Progenitor cell of endocrine pancreas (in vitro differentiated cells): ENCODE measurements at regions not wholly inside any gene's neighbourhood (a gene's known extent, or its start where the extent isn't known, plus 50 kb on each side); places are given as distances from the start of the nearest gene placed in this dataset.
"Not testable (repeated sequence)": the region's sequence is repeated elsewhere in the genome, so short reads cannot be mapped to it uniquely, and the experiment has no call there.

Experiments used
- DNase-seq: peaks from one replicate; pipeline ENCODE4 v3.0.0; 2021; ENCODE audit warnings: low spot score; ENCODE audit not compliant: unreplicated experiment
- H3K27ac Mint-ChIP-seq: 2 replicates; pipeline ENCODE4 v1.8.0; 2021; ENCODE audit warnings: mild to moderate bottlenecking, moderate library complexity, mixed read lengths
- H3K27me3 Mint-ChIP-seq: 2 replicates; pipeline ENCODE4 v1.8.0; 2021; ENCODE audit warnings: mixed read lengths
- H3K36me3 Mint-ChIP-seq: 2 replicates; pipeline ENCODE4 v1.8.0; 2022; ENCODE audit warnings: mixed read lengths; ENCODE audit not compliant: insufficient read depth
- H3K4me1 Mint-ChIP-seq: 2 replicates; pipeline ENCODE4 v1.8.0; 2021; ENCODE audit warnings: low read depth, mixed read lengths
- H3K4me3 Mint-ChIP-seq: 2 replicates; pipeline ENCODE4 v1.8.0; 2021; ENCODE audit warnings: low read depth, mild to moderate bottlenecking, moderate library complexity, mixed read lengths
- H3K9me3 Mint-ChIP-seq: 2 replicates; pipeline ENCODE4 v1.8.0; 2021; ENCODE audit warnings: low read depth, mixed read lengths
- TF ChIP-seq, protein P1 (sequence below): fragments of 200-600 bp; sonication (generic); IDR thresholded peaks from one replicate; pipeline ENCODE4 v1.5.0; 2021; ENCODE audit warnings: antibody characterized with exemption, mild to moderate bottlenecking; ENCODE audit not compliant: unreplicated experiment

DNA sequence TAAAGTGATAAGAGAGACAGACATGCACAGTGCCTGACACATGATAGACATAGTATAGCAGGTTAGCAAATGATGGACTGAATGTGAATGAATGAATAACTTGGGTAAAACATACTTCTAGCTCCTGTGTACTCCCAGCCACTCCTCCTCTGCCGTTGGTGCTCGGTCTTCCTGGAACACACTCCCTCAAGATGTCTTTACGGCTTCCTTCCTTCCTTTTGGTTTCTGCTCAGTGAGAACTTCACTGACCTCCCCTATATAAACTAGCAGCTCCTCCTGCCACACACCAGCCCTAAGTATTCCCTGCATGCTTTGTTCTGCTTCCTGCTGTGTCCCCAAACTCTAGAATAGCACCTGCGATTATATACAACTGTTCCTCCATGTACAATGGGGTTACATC, 50.2 kb downstream of the RAD54L2 start:
- DNase-seq = no peak
- H3K27me3 Mint-ChIP-seq = no peaks in the 10 kb centered on the region
- H3K4me3 Mint-ChIP-seq = no peak overlapping the region
- peak overlapping the region; percentile 7 for H3K27ac Mint-ChIP-seq
- TF ChIP-seq, protein P1, sequence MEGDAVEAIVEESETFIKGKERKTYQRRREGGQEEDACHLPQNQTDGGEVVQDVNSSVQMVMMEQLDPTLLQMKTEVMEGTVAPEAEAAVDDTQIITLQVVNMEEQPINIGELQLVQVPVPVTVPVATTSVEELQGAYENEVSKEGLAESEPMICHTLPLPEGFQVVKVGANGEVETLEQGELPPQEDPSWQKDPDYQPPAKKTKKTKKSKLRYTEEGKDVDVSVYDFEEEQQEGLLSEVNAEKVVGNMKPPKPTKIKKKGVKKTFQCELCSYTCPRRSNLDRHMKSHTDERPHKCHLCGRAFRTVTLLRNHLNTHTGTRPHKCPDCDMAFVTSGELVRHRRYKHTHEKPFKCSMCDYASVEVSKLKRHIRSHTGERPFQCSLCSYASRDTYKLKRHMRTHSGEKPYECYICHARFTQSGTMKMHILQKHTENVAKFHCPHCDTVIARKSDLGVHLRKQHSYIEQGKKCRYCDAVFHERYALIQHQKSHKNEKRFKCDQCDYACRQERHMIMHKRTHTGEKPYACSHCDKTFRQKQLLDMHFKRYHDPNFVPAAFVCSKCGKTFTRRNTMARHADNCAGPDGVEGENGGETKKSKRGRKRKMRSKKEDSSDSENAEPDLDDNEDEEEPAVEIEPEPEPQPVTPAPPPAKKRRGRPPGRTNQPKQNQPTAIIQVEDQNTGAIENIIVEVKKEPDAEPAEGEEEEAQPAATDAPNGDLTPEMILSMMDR = no peak
- peaks cover 8% of the 10 kb centered on the region for H3K4me1 Mint-ChIP-seq
- H3K9me3 Mint-ChIP-seq = no peaks in the 10 kb centered on the region
- peaks cover 10% of the 10 kb centered on the region for H3K36me3 Mint-ChIP-seq

DNA sequence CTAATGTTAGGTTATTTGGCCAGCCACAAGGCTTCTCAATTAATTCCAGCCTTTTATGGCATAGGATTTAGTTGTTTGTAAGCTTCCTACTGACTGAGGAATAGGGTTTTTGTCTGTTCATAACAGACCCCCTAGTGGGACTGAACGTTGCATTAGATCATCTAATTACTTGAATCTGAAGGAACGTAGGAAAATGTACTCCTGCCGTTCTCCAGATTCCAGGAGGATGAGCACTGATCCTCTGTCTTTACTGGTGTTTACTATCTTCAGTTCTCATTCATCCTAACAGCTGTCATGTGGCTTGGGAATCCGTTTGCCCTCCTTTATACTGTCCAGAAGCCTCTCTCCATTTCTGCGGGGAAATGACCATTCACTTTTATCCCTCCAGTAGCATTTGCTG, 52.7 kb downstream of the RAD54L2 start:
- TF ChIP-seq, protein P1 = no peak
- H3K36me3 Mint-ChIP-seq = peaks cover 14% of the 10 kb centered on the region

DNA sequence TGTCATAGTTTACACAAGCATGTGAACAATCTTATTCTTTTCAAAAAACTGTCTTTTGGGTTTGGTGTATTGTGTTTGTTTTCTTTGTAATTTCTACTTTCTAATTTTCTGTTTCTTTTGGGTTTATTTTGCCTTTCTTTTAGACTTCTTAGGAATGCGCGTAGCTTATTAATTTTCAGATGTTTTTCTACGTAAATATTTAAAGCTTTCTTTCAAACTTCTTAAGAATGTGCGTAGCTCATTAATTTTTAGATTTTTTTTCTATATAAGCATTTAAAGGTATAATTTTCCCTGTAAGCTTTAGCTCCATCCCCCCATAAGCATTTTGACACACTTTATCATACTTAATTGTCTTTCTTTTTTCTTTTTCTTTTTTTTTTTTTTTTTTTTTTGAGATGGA, 55.2 kb downstream of the RAD54L2 start:
- no peak for DNase-seq
- peaks cover 10% of the 10 kb centered on the region for H3K36me3 Mint-ChIP-seq
- H3K27me3 Mint-ChIP-seq = no peaks in the 10 kb centered on the region
- no peak overlapping the region for H3K27ac Mint-ChIP-seq
- H3K4me1 Mint-ChIP-seq = no peaks in the 10 kb centered on the region
- no peaks in the 10 kb centered on the region for H3K9me3 Mint-ChIP-seq
- no peak overlapping the region for H3K4me3 Mint-ChIP-seq
- TF ChIP-seq, protein P1 = no peak

More for the DNA sequence above, 52.7 kb downstream of the RAD54L2 start:
- Mint-ChIP-seq H3K27me3 (no peaks in the 10 kb centered on the region), H3K4me3 (no peak overlapping the region), H3K27ac (peak overlapping the region; percentile 15), H3K4me1 (no peaks in the 10 kb centered on the region), H3K9me3 (no peaks in the 10 kb centered on the region)
- DNase-seq = no peak

DNA sequence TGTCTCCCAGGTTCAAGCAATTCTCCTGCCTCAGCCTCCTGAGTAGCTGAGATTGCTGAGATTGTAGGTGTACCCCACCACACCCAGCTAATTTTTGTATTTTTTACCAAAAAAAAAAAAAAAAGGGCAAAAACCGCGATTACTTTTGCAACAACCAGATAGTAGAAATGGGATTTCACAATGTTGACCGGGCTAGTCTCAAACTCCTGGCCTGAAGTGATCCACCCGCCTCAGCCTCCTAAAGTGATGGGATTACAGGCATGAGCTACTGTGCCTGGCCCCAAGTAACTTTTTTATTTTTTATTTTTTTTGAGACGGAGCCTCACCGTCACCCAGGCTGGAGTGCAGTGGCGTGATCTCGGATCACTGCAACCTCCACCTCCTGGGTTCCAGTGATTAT, 61.1 kb downstream of the RAD54L2 start:
- DNase-seq, H3K9me3 Mint-ChIP-seq, H3K4me3 Mint-ChIP-seq: not testable (repeated sequence)

DNA sequence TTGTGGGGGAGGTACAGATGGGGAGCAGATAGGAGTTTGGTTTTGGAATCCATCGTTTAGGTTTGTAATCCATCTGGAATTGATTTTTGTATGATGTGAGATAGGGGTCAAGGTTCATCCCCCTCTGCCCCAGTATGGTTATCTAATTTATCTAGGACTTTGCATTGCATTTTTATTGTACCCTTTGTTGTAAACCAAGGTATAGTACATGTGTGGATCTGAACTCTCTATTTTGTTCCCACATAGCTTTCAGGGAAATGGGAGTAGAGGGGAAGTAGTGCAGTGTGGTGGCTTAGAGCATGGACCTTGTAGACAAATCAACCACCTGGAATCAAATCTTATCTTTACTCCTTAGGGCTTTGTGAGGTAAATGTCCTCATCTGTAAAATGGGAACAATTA, 65.7 kb downstream of the RAD54L2 start:
- peak overlapping the region; percentile 26 for H3K27ac Mint-ChIP-seq
- peaks cover 28% of the 10 kb centered on the region for H3K36me3 Mint-ChIP-seq
- TF ChIP-seq, protein P1 = no peak
- H3K4me1 Mint-ChIP-seq = peaks cover 2% of the 10 kb centered on the region
- H3K4me3 Mint-ChIP-seq = no peak overlapping the region
- H3K27me3 Mint-ChIP-seq = no peaks in the 10 kb centered on the region
- DNase-seq = no peak
- no peaks in the 10 kb centered on the region for H3K9me3 Mint-ChIP-seq

More for the DNA sequence above, 61.1 kb downstream of the RAD54L2 start:
- not testable (repeated sequence) for H3K27ac Mint-ChIP-seq, H3K27me3 Mint-ChIP-seq, H3K4me1 Mint-ChIP-seq
- peaks cover 11% of the 10 kb centered on the region for H3K36me3 Mint-ChIP-seq

DNA sequence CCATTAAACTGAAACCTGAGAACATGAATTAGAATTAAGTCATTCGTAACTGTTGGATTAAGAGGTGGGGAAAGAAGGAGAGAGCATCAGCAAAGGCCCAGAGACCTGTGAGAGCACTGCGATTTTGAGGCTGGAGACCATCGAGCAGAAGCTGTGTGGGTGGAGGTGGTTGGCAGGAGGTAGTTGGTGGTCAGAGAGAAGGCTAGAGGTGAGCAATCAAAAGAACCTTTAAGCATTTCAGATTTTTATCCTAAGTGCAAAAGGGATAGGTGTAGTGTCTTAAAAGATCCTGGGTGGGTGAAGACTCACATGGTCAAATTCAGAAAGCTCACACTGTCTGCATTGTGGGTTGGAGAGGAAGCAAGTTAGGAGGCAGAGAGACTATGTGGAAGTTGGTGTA, 65.1 kb upstream of the TEX264 start:
- TF ChIP-seq, protein P1 = no peak
- Mint-ChIP-seq H3K36me3 (peaks cover 31% of the 10 kb centered on the region), H3K4me3 (no peak overlapping the region), H3K4me1 (peaks cover 2% of the 10 kb centered on the region), H3K27ac (peak overlapping the region; percentile 14), H3K27me3 (no peaks in the 10 kb centered on the region), H3K9me3 (no peaks in the 10 kb centered on the region)
- DNase-seq = no peak

DNA sequence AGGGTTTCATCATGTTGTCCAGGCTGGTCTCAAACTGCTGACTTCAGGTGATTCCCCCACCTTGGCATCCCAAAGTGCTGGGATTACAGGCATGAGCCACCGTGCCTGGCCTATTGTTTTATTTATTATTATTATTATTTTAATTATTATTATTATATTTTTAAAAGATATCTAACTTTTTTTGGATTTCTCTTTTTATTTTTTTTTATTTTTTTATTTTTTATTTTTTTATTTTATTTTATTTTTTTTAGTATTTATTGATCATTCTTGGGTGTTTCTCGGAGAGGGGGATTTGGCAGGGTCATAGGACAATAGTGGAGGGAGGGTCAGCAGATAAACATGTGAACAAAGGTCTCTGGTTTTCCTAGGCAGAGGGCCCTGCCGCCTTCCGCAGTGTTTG, 64.2 kb upstream of the TEX264 start:
- H3K9me3 Mint-ChIP-seq, H3K27ac Mint-ChIP-seq, H3K4me3 Mint-ChIP-seq, DNase-seq, H3K4me1 Mint-ChIP-seq, H3K27me3 Mint-ChIP-seq: not testable (repeated sequence)
- H3K36me3 Mint-ChIP-seq = peaks cover 29% of the 10 kb centered on the region

DNA sequence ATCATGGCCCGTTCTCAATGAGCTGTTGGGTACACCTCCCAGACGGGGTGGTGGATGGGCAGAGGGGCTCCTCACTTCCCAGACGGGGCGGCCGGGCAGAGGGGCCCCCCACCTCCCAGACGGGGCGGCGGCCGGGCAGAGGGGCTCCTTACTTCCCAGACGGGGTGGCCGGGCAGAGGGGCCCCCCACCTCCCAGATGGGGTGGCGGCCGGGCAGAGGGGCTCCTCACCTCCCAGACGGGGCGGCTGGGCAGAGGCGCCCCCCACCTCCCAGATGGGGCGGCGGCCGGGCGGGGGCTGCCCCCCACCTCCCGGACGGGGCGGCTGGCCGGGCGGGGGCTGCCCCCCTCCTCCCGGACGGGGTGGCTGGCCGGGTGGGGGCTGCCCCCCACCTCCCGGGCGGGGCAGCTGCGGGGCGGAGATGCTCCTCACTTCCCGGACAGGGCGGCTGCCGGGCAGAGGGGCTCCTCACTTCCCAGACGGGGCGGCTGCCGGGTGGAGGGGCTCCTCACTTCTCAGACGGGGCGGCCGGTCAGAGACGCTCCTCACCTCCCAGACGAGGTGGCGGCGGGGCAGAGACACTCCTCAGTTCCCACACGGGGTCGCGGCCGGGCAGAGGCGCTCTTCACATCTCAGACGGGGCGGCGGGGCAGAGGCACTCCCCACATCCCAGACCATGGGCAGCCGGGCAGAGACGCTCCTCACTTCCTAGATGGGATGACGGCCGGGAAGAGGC, 63.3 kb upstream of the TEX264 start:
- not testable (repeated sequence) for DNase-seq, H3K27ac Mint-ChIP-seq, H3K9me3 Mint-ChIP-seq, H3K4me1 Mint-ChIP-seq, H3K27me3 Mint-ChIP-seq, H3K4me3 Mint-ChIP-seq
- H3K36me3 Mint-ChIP-seq = peaks cover 26% of the 10 kb centered on the region
